T-helper 1 cell treated with Interleukin-12 subunit alpha and Interleukin-12 subunit beta and Interleukin-4 antibody, amounts not matched to agents 30 ng/mL and 1 ng/mL, for 36 hours (primary cell): ENCODE measurements at regions not wholly inside any gene's neighbourhood (a gene's known extent, or its start where the extent isn't known, plus 50 kb on each side); places are given as distances from the start of the nearest gene placed in this dataset.

Source experiments
- intact Hi-C: fragments of 100-400 bp; cut with micrococcal nuclease; formaldehyde crosslinking; loops from one replicate; pipeline ENCODE4 v1.15.1; 2024

- intact Hi-C loops = no loop called here
Measured at GRCh38 chr2:121094101-121094500, 190.9 kb downstream of the TFCP2L1 start.

- intact Hi-C loops = no loop called here
Measured at GRCh38 chr2:121094845-121095244, 190.2 kb downstream of the TFCP2L1 start.

- intact Hi-C loops = no loop called here
Measured at GRCh38 chr2:121095257-121096080, 189.5 kb downstream of the TFCP2L1 start.

- intact Hi-C loops = no loop called here
Measured at GRCh38 chr2:121096611-121097010, 188.4 kb downstream of the TFCP2L1 start.

GRCh38 chr2:121098556-121098955, 186.4 kb downstream of the TFCP2L1 start:
- intact Hi-C loops = no loop called here

- intact Hi-C loops = no loop called here
Measured at GRCh38 chr2:121099329-121100290, 185.4 kb downstream of the TFCP2L1 start.

GRCh38 chr2:121101093-121101715, 183.8 kb downstream of the TFCP2L1 start:
- intact Hi-C loops = no loop called here

- intact Hi-C loops = no loop called here
Measured at GRCh38 chr2:121102941-121103340, 182.1 kb downstream of the TFCP2L1 start.

GRCh38 chr2:121103960-121104359, 181.0 kb downstream of the TFCP2L1 start:
- intact Hi-C loops = no loop called here

- intact Hi-C loops = no loop called here
Measured at GRCh38 chr2:121104721-121105141, 180.3 kb downstream of the TFCP2L1 start.

GRCh38 chr2:121110924-121111323, 174.1 kb downstream of the TFCP2L1 start:
- intact Hi-C loops = no loop called here

- intact Hi-C loops = no loop called here
Measured at GRCh38 chr2:121118951-121119350, 166.1 kb downstream of the TFCP2L1 start.

- intact Hi-C loops = no loop called here
Measured at GRCh38 chr2:121120411-121120810, 164.6 kb downstream of the TFCP2L1 start.

- intact Hi-C loops = no loop called here
Measured at GRCh38 chr2:121120991-121121390, 164.0 kb downstream of the TFCP2L1 start.

GRCh38 chr2:121121661-121122060, 163.3 kb downstream of the TFCP2L1 start:
- intact Hi-C loops = no loop called here

- intact Hi-C loops = no loop called here
Measured at GRCh38 chr2:121123268-121123667, 161.7 kb downstream of the TFCP2L1 start.

GRCh38 chr2:121124330-121124729, 160.7 kb downstream of the TFCP2L1 start:
- intact Hi-C loops = no loop called here

GRCh38 chr2:121125350-121125749, 159.7 kb downstream of the TFCP2L1 start:
- intact Hi-C loops = no loop called here

- intact Hi-C loops = no loop called here
Measured at GRCh38 chr2:121128741-121129659, 156.0 kb downstream of the TFCP2L1 start.

- intact Hi-C loops = no loop called here
Measured at GRCh38 chr2:121129692-121130091, 155.3 kb downstream of the TFCP2L1 start.
